ENCODE measurements at regions not wholly inside any gene's neighbourhood (a gene's known extent, or its start where the extent isn't known, plus 50 kb on each side); places are given as distances from the start of the nearest gene placed in this dataset.

GRCh38 chr4:13248621-13249298 lies 235.4 kb downstream of the RAB28 start:
- DNase-seq, result no peak

GRCh38 chr4:13246107-13246506 lies 238.0 kb downstream of the RAB28 start:
- no peak for DNase-seq

GRCh38 chr4:13244444-13244843 lies 239.7 kb downstream of the RAB28 start:
- no peak for DNase-seq

- no peak for DNase-seq
Measured at GRCh38 chr4:13243152-13243551, 241.0 kb downstream of the RAB28 start.

- no peak for DNase-seq
Measured at GRCh38 chr4:13240066-13240465, 244.1 kb downstream of the RAB28 start.

- DNase-seq, result no peak
Measured at GRCh38 chr4:13238936-13239335, 245.2 kb downstream of the RAB28 start.

GRCh38 chr4:13236485-13236884 lies 247.7 kb downstream of the RAB28 start:
- no peak for DNase-seq

GRCh38 chr4:13233755-13234154 lies 250.4 kb downstream of the RAB28 start:
- no peak for DNase-seq

- DNase-seq, result no peak
Measured at GRCh38 chr4:13219971-13220370, 264.2 kb downstream of the RAB28 start.

- no peak for DNase-seq
Measured at GRCh38 chr4:13218326-13218958, 265.7 kb downstream of the RAB28 start.

GRCh38 chr4:13215560-13215959 lies 268.6 kb downstream of the RAB28 start:
- no peak for DNase-seq

- no peak for DNase-seq
Measured at GRCh38 chr4:13212936-13213335, 271.2 kb downstream of the RAB28 start.

GRCh38 chr4:13209600-13209999 lies 274.5 kb downstream of the RAB28 start:
- DNase-seq, result no peak

GRCh38 chr4:13208558-13209193 lies 275.5 kb downstream of the RAB28 start:
- DNase-seq, result no peak

GRCh38 chr4:13207226-13207625 lies 276.9 kb downstream of the RAB28 start:
- no peak for DNase-seq

- DNase-seq, result no peak
Measured at GRCh38 chr4:13203101-13203500, 281.0 kb downstream of the RAB28 start.

GRCh38 chr4:13202701-13203100 lies 281.4 kb downstream of the RAB28 start:
- DNase-seq, result no peak

GRCh38 chr4:13201241-13201640 lies 282.9 kb downstream of the RAB28 start:
- DNase-seq, result no peak

- DNase-seq, result no peak
Measured at GRCh38 chr4:13196721-13197120, 287.4 kb downstream of the RAB28 start.

GRCh38 chr4:13193662-13194061 lies 290.5 kb downstream of the RAB28 start:
- no peak for DNase-seq

GRCh38 chr4:13190093-13190721 lies 293.9 kb downstream of the RAB28 start:
- no peak for DNase-seq

- DNase-seq, result no peak
Measured at GRCh38 chr4:13184199-13184598, 299.9 kb downstream of the RAB28 start.

- no peak for DNase-seq
Measured at GRCh38 chr4:13182133-13182532, 302.0 kb downstream of the RAB28 start.

- no peak for DNase-seq
Measured at GRCh38 chr4:13181681-13182080, 302.5 kb downstream of the RAB28 start.
